C4-2B (cell line): ENCODE measurements at regions not wholly inside any gene's neighbourhood (a gene's known extent, or its start where the extent isn't known, plus 50 kb on each side); places are given as distances from the start of the nearest gene placed in this dataset.

ENCODE experiments used
- ZFX ChIP-seq: fragments of 450-650 bp; IDR thresholded peaks from 2 replicates; pipeline ENCODE4 v1.6.1; 2017
- TF ChIP-seq, protein P1 (sequence below): fragments of 450-650 bp; conservative IDR thresholded peaks from 2 replicates; pipeline ENCODE4 v1.5.1; 2017; ENCODE audit warnings: mild to moderate bottlenecking

DNA sequence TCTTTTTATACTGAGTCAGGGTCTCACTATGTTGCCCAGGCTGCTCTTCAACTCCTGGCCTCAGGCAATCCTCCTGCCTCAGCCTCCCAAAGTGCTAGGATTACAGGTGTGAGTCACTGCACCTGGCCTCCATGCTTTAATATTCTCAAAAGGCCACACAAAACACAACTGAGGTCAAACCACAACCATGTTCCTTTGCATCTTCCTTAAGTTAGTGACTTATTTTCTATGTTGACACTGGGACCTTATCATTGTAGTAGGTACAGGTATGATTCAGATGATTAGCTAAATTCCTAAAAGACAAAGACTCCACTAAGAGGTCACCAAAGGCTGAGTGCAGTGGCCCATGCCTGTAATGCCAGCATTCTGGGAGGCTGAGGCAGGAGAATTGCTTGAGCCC, 131.9 kb upstream of the ATP1B1 start:
- TF ChIP-seq, protein P1, sequence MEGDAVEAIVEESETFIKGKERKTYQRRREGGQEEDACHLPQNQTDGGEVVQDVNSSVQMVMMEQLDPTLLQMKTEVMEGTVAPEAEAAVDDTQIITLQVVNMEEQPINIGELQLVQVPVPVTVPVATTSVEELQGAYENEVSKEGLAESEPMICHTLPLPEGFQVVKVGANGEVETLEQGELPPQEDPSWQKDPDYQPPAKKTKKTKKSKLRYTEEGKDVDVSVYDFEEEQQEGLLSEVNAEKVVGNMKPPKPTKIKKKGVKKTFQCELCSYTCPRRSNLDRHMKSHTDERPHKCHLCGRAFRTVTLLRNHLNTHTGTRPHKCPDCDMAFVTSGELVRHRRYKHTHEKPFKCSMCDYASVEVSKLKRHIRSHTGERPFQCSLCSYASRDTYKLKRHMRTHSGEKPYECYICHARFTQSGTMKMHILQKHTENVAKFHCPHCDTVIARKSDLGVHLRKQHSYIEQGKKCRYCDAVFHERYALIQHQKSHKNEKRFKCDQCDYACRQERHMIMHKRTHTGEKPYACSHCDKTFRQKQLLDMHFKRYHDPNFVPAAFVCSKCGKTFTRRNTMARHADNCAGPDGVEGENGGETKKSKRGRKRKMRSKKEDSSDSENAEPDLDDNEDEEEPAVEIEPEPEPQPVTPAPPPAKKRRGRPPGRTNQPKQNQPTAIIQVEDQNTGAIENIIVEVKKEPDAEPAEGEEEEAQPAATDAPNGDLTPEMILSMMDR = no peak
- no peak for TF ChIP-seq ZFX
